ENCODE measurements at regions not wholly inside any gene's neighbourhood (a gene's known extent, or its start where the extent isn't known, plus 50 kb on each side); places are given as distances from the start of the nearest gene placed in this dataset.
"Not testable (repeated sequence)": the region's sequence is repeated elsewhere in the genome, so short reads cannot be mapped to it uniquely, and the experiment has no call there.

- DNase-seq (ENCODE audit: low spot score) (no peak), ATAC-seq (ENCODE audit: low FRiP score) (no peak)
- TF ChIP-seq CTCF (IDR thresholded peaks at IDR 0.05): no peak
Measured at GRCh38 chr2:109669731-109670130, 55.6 kb downstream of the SOWAHC start.

- no peak for TF ChIP-seq CTCF (IDR thresholded peaks at IDR 0.05)
- no peak for DNase-seq (ENCODE audit: low spot score)
- no peak for ATAC-seq (ENCODE audit: low FRiP score)
Measured at GRCh38 chr2:109670556-109671411, 56.6 kb downstream of the SOWAHC start.

GRCh38 chr2:109674894-109675534, 60.9 kb downstream of the SOWAHC start:
- TF ChIP-seq CTCF (IDR thresholded peaks at IDR 0.05): no peak
- DNase-seq (ENCODE audit: low spot score) (no peak), ATAC-seq (ENCODE audit: low FRiP score) (no peak)

GRCh38 chr2:109675666-109676345, 61.6 kb downstream of the SOWAHC start:
- ATAC-seq (ENCODE audit: low FRiP score): no peak
- TF ChIP-seq CTCF (IDR thresholded peaks at IDR 0.05): no peak
- DNase-seq (ENCODE audit: low spot score): no peak

GRCh38 chr2:109676346-109676902, 62.3 kb downstream of the SOWAHC start:
- no peak for TF ChIP-seq CTCF (IDR thresholded peaks at IDR 0.05)
- ATAC-seq (ENCODE audit: low FRiP score) (peak; percentile 33), DNase-seq (ENCODE audit: low spot score) (no peak)

GRCh38 chr2:109677121-109677731, 63.1 kb downstream of the SOWAHC start:
- ATAC-seq (ENCODE audit: low FRiP score); DNase-seq (ENCODE audit: low spot score): not testable (repeated sequence)
